CD8-positive, alpha-beta memory T cell (primary cell): ENCODE measurements at regions not wholly inside any gene's neighbourhood (a gene's known extent, or its start where the extent isn't known, plus 50 kb on each side); places are given as distances from the start of the nearest gene placed in this dataset.

Experiments used
- CTCF ChIA-PET: fragments of 350-600 bp; sonication (Branson Sonifier 250); formaldehyde crosslinking; loops from one replicate; lab custom pipeline; 2021; ENCODE audit warnings: antibody characterized with exemption; lab: Charles Lee
- POLR2A ChIA-PET: fragments of 350-600 bp; sonication (Branson Sonifier 250); formaldehyde crosslinking; loops from one replicate; lab custom pipeline; 2021; ENCODE audit warnings: antibody characterized with exemption; lab: Charles Lee
- DNase-seq, 5 donors: peaks; one replicate each; pipeline versions ENCODE4 v3.0.0 to v3.0.0-alpha.2; 2020 to 2022; ENCODE audit warnings: mixed read lengths in 1 of 5
- H3K27ac ChIP-seq: one replicate; pipeline ENCODE4 v1.7.0; 2013; ENCODE audit warnings: low read depth, mild to moderate bottlenecking, low read length, moderate library complexity
- H3K27me3 ChIP-seq: 2 replicates; pipeline ENCODE4 v1.7.0; 2013; ENCODE audit warnings: low read length, mild to moderate bottlenecking; ENCODE audit not compliant: insufficient read depth, poor library complexity, severe bottlenecking
- H3K36me3 ChIP-seq: 2 replicates; pipeline ENCODE4 v1.7.0; 2013; ENCODE audit warnings: mild to moderate bottlenecking, low read length, moderate library complexity; ENCODE audit not compliant: insufficient read depth
- H3K4me1 ChIP-seq: 2 replicates; pipeline ENCODE4 v1.7.0; 2013; ENCODE audit warnings: mild to moderate bottlenecking, low read length, moderate library complexity; ENCODE audit not compliant: insufficient read depth
- H3K4me3 ChIP-seq: 2 replicates; pipeline ENCODE4 v1.7.0; 2013; ENCODE audit warnings: mild to moderate bottlenecking, low read length
- H3K9me3 ChIP-seq: 2 replicates; pipeline ENCODE4 v1.7.0; 2013; ENCODE audit warnings: mild to moderate bottlenecking, low read length
- H3K27ac Mint-ChIP-seq, 8 donors: one replicate each; pipeline ENCODE4 v1.8.0; 2020 to 2021; ENCODE audit warnings: mixed read lengths in 8 of 8, mild to moderate bottlenecking in 6 of 8, inconsistent platforms in 3 of 8, moderate library complexity in 3 of 8
- H3K27me3 Mint-ChIP-seq, 2 donors: one replicate each; pipeline ENCODE4 v1.8.0; 2020 to 2021; ENCODE audit warnings: mixed read lengths in 2 of 2, mild to moderate bottlenecking in 1 of 2, moderate library complexity in 1 of 2
- H3K36me3 Mint-ChIP-seq, 3 donors: one replicate each; pipeline ENCODE4 v1.8.0; 2020 to 2021; ENCODE audit warnings: mixed read lengths in 3 of 3, inconsistent platforms in 1 of 3, mild to moderate bottlenecking in 1 of 3
- H3K4me1 Mint-ChIP-seq, 3 donors: one replicate each; pipeline ENCODE4 v1.8.0; 2020 to 2021; ENCODE audit warnings: mixed read lengths in 3 of 3, inconsistent platforms in 1 of 3, mild to moderate bottlenecking in 1 of 3
- H3K4me3 Mint-ChIP-seq, 7 donors: one replicate each; pipeline ENCODE4 v1.8.0; 2020 to 2021; ENCODE audit warnings: mixed read lengths in 7 of 7, mild to moderate bottlenecking in 6 of 7, moderate library complexity in 4 of 7, inconsistent platforms in 2 of 7
- H3K9me3 Mint-ChIP-seq, 5 donors: one replicate each; pipeline ENCODE4 v1.8.0; 2020 to 2022; ENCODE audit warnings: mixed read lengths in 5 of 5, mild to moderate bottlenecking in 3 of 5, moderate library complexity in 2 of 5, inconsistent platforms in 1 of 5

GRCh38 chr2:139034064-139034463 lies 253.9 kb upstream of the NXPH2 start:
- Mint-ChIP-seq H3K4me3 (no peak overlapping the region), H3K36me3 (no peaks in the 10 kb centered on the region), H3K9me3 (peaks cover 0 to 38% (median 12%) of the 10 kb centered on the region in 5 donors), H3K4me1 (no peaks in the 10 kb centered on the region), H3K27me3 (no peaks in the 10 kb centered on the region), H3K27ac (no peak overlapping the region)
- POLR2A ChIA-PET = no interaction called here
- Histone ChIP-seq H3K27me3 (no peaks in the 10 kb centered on the region), H3K4me3 (no peak overlapping the region), H3K27ac (no peak overlapping the region), H3K4me1 (no peaks in the 10 kb centered on the region), H3K9me3 (no peaks in the 10 kb centered on the region), H3K36me3 (no peaks in the 10 kb centered on the region)
- no peak for DNase-seq
- CTCF ChIA-PET = no interaction called here

- H3K9me3 ChIP-seq = no peaks in the 10 kb centered on the region
- Mint-ChIP-seq H3K27ac (no peak overlapping the region), H3K4me1 (no peaks in the 10 kb centered on the region), H3K9me3 (peaks cover 0 to 39% (median 11%) of the 10 kb centered on the region in 5 donors), H3K36me3 (no peaks in the 10 kb centered on the region), H3K27me3 (no peaks in the 10 kb centered on the region), H3K4me3 (no peak overlapping the region)
- POLR2A ChIA-PET = no interaction called here
- H3K4me1 ChIP-seq = no peaks in the 10 kb centered on the region
- H3K36me3 ChIP-seq = no peaks in the 10 kb centered on the region
- no peak overlapping the region for H3K27ac ChIP-seq
- CTCF ChIA-PET = no interaction called here
- no peaks in the 10 kb centered on the region for H3K27me3 ChIP-seq
- DNase-seq = no peak
- no peak overlapping the region for H3K4me3 ChIP-seq
Measured at GRCh38 chr2:139033300-139033699, 253.1 kb upstream of the NXPH2 start.

- Mint-ChIP-seq H3K27ac (no peak overlapping the region), H3K4me3 (no peak overlapping the region), H3K4me1 (no peaks in the 10 kb centered on the region), H3K9me3 (peaks cover 0 to 44% (median 9%) of the 10 kb centered on the region in 5 donors), H3K27me3 (no peaks in the 10 kb centered on the region), H3K36me3 (no peaks in the 10 kb centered on the region)
- no peaks in the 10 kb centered on the region for H3K36me3 ChIP-seq
- CTCF ChIA-PET = interaction anchor here (0.5 kb wide), 1 partner anchor 9 kb away, joined by 3 read pairs; no protein-coding TSS in a partner anchor
- no peaks in the 10 kb centered on the region for H3K27me3 ChIP-seq
- POLR2A ChIA-PET = no interaction called here
- H3K9me3 ChIP-seq = no peaks in the 10 kb centered on the region
- H3K4me1 ChIP-seq = no peaks in the 10 kb centered on the region
- DNase-seq = no peak
- H3K27ac ChIP-seq = no peak overlapping the region
- H3K4me3 ChIP-seq = no peak overlapping the region
Measured at GRCh38 chr2:139031722-139032121, 251.5 kb upstream of the NXPH2 start.

GRCh38 chr2:139020287-139020686 lies 240.1 kb upstream of the NXPH2 start:
- H3K27me3 Mint-ChIP-seq = no peaks in the 10 kb centered on the region
- no peak overlapping the region for H3K27ac Mint-ChIP-seq
- peaks cover 9 to 25% (median 16%) of the 10 kb centered on the region in 5 donors for H3K9me3 Mint-ChIP-seq
- no peaks in the 10 kb centered on the region for H3K4me1 Mint-ChIP-seq
- Histone ChIP-seq H3K27me3 (no peaks in the 10 kb centered on the region), H3K4me1 (no peaks in the 10 kb centered on the region), H3K27ac (no peak overlapping the region), H3K9me3 (no peaks in the 10 kb centered on the region), H3K4me3 (no peak overlapping the region), H3K36me3 (no peaks in the 10 kb centered on the region)
- ChIA-PET CTCF (no interaction called here), POLR2A (no interaction called here)
- no peak for DNase-seq
- H3K4me3 Mint-ChIP-seq = no peak overlapping the region
- peaks cover 0 to 1% (median 0%) of the 10 kb centered on the region in 3 donors for H3K36me3 Mint-ChIP-seq

GRCh38 chr2:139018252-139018651 lies 238.1 kb upstream of the NXPH2 start:
- Mint-ChIP-seq H3K9me3 (peaks cover 8 to 28% (median 14%) of the 10 kb centered on the region in 5 donors), H3K27ac (no peak overlapping the region), H3K27me3 (no peaks in the 10 kb centered on the region), H3K4me3 (no peak overlapping the region), H3K4me1 (no peaks in the 10 kb centered on the region), H3K36me3 (peaks cover 0 to 1% (median 0%) of the 10 kb centered on the region in 3 donors)
- Histone ChIP-seq H3K36me3 (no peaks in the 10 kb centered on the region), H3K27ac (no peak overlapping the region), H3K27me3 (no peaks in the 10 kb centered on the region), H3K9me3 (no peaks in the 10 kb centered on the region), H3K4me3 (no peak overlapping the region), H3K4me1 (no peaks in the 10 kb centered on the region)
- CTCF ChIA-PET = no interaction called here
- no peak for DNase-seq
- POLR2A ChIA-PET = no interaction called here

- no peak overlapping the region for H3K4me3 ChIP-seq
- ChIA-PET POLR2A (no interaction called here), CTCF (no interaction called here)
- H3K27ac ChIP-seq = no peak overlapping the region
- Mint-ChIP-seq H3K9me3 (peaks cover 0 to 32% (median 0%) of the 10 kb centered on the region in 5 donors), H3K27me3 (no peaks in the 10 kb centered on the region), H3K4me3 (no peak overlapping the region), H3K4me1 (no peaks in the 10 kb centered on the region), H3K36me3 (no peaks in the 10 kb centered on the region), H3K27ac (no peak overlapping the region)
- no peaks in the 10 kb centered on the region for H3K27me3 ChIP-seq
- H3K4me1 ChIP-seq = no peaks in the 10 kb centered on the region
- no peaks in the 10 kb centered on the region for H3K9me3 ChIP-seq
- no peaks in the 10 kb centered on the region for H3K36me3 ChIP-seq
- DNase-seq = no peak
Measured at GRCh38 chr2:139007130-139007529, 226.9 kb upstream of the NXPH2 start.

GRCh38 chr2:139000131-139000785 lies 220.1 kb upstream of the NXPH2 start:
- Histone ChIP-seq H3K27me3 (no peaks in the 10 kb centered on the region), H3K27ac (no peak overlapping the region), H3K9me3 (no peaks in the 10 kb centered on the region), H3K4me1 (no peaks in the 10 kb centered on the region), H3K4me3 (no peak overlapping the region), H3K36me3 (no peaks in the 10 kb centered on the region)
- Mint-ChIP-seq H3K4me1 (no peaks in the 10 kb centered on the region), H3K27me3 (no peaks in the 10 kb centered on the region), H3K36me3 (no peaks in the 10 kb centered on the region), H3K27ac (no peak overlapping the region), H3K4me3 (no peak overlapping the region), H3K9me3 (peaks cover 0 to 15% (median 7%) of the 10 kb centered on the region in 5 donors)
- ChIA-PET CTCF (no interaction called here), POLR2A (no interaction called here)
- DNase-seq = no peak

- Mint-ChIP-seq H3K9me3 (peaks cover 0 to 11% (median 7%) of the 10 kb centered on the region in 5 donors), H3K36me3 (no peaks in the 10 kb centered on the region), H3K27ac (no peak overlapping the region), H3K27me3 (no peaks in the 10 kb centered on the region), H3K4me3 (no peak overlapping the region), H3K4me1 (no peaks in the 10 kb centered on the region)
- Histone ChIP-seq H3K4me3 (no peak overlapping the region), H3K9me3 (peaks cover 2% of the 10 kb centered on the region), H3K27me3 (no peaks in the 10 kb centered on the region), H3K36me3 (no peaks in the 10 kb centered on the region), H3K27ac (no peak overlapping the region), H3K4me1 (no peaks in the 10 kb centered on the region)
- POLR2A ChIA-PET = no interaction called here
- CTCF ChIA-PET = no interaction called here
- DNase-seq = no peak
Measured at GRCh38 chr2:138997856-138998517, 217.8 kb upstream of the NXPH2 start.
